C4-2B (cell line): ENCODE measurements at regions not wholly inside any gene's neighbourhood (a gene's known extent, or its start where the extent isn't known, plus 50 kb on each side); places are given as distances from the start of the nearest gene placed in this dataset.

ENCODE experiments used
- H3K27ac ChIP-seq: fragments of 450-650 bp; 2 replicates; pipeline ENCODE4 v1.5.1; 2017
- CTCF ChIP-seq: fragments of 450-650 bp; conservative IDR thresholded peaks from 2 replicates; pipeline ENCODE4 v1.5.1; 2017; ENCODE audit warnings: mild to moderate bottlenecking
- ZFX ChIP-seq: fragments of 450-650 bp; IDR thresholded peaks from 2 replicates; pipeline ENCODE4 v1.6.1; 2017

DNA sequence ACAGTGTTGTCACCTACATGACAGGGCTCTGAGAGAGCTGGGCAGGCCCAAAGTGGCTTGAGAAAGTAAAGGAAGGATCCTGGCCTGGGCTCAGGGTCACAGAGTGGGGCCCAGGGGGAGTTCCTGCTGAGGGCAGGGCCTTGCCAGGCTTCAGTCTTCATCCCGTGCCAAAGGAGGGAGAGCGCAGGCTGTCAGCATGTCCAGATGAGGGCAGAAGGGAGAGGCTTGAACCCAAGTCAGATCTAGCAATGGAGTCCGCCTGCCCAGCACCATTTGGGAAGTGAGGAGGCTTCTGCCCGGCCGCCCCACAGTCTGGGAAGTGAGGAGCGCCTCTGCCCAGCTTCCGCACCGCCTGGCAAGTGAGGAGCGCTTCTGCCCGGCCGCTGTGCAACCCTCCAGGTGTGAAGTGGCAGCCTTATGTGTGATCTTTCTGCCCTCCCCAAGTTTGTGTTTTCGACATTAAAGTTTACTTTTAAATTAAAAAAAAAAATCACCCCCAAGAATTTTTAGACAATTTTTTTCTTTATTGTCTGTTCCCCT, 303.6 kb upstream of the PROK2 start:
- H3K27ac ChIP-seq, result no peak overlapping the region
- TF ChIP-seq CTCF (no peak), ZFX (no peak)

DNA sequence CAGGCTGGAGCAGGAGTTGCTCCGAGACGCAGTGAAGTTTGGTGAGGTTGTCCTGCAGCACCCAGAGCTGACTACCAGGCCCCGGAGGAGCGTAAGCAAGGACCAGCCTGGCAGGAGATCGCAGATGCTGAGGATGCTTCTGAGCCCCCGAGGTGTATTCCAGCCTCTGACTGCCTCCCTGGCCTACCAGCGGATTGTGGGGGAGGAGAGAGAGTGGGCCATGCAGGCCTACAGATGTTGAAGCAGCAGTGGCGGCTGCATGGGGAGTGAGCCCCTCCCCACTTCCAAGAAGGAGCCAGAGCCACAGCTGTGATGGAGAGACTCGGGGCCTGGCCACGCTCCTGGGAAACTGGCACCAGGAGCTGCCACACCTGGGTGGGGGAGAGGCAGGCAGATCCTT, 302.5 kb upstream of the PROK2 start:
- H3K27ac ChIP-seq, result no peak overlapping the region
- TF ChIP-seq ZFX (no peak), CTCF (no peak)

- H3K27ac ChIP-seq, result no peak overlapping the region
- TF ChIP-seq CTCF (no peak), ZFX (no peak)
These were observed 301.8 kb upstream of the PROK2 start for GRCh38 chr3:72086743-72087087.

DNA sequence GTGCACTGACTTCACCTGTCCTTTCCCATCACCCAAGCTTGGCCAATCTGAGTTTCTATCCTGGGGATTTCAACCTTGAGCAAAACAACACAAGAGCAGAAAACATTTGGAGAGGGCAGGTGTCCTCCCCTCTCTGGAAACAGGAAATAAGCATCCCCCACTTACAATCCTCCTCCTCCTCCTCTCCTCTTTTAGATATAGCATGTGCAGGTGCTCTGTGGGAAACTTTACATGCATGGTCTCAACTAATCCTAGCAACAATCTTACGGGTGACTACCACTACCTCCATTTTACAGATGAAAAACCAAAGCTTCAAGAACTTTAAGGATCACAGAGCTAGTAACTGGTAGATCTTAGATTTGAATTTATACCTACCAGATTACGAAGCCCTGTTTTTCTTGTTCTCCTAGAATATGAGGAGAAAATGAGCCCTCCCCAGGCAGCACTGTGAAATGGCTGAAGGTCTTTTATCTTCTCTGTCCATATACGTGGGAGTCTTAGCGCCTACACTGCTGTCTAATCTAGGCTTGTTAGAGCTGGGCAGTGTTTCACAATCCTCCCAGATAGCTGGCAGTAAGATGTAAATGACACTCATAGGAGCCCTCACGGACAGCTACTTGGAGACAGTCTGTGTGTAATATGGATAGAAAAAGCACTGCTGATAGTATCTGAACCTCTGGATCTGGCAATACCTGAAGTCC, 301.2 kb upstream of the PROK2 start:
- H3K27ac ChIP-seq, result no peak overlapping the region
- TF ChIP-seq ZFX, result no peak
- no peak for TF ChIP-seq CTCF

DNA sequence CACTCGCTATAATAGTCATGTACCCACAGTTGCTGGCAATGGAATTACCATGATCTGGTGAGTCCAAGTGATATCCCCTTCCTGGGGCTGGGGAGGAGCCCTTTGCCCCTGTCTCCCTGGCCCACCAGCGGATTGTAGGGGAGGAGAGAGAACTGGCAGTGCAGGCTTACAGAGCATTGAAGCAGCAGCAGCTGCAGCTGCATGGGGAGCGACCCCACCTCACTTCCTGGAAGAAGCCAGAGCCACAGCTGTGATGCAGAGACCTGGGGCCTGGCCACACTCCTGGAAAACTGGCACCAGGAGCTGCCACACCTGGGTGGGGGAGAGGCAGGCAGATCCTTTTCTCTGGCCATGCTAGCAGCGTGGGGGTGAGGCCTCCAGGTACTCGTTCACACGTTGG, 300.1 kb upstream of the PROK2 start:
- TF ChIP-seq CTCF, result no peak
- TF ChIP-seq ZFX, result no peak
- H3K27ac ChIP-seq, result no peak overlapping the region

GRCh38 chr3:72082776-72083462, 298.0 kb upstream of the PROK2 start:
- H3K27ac ChIP-seq, result no peak overlapping the region
- no peak for TF ChIP-seq ZFX
- no peak for TF ChIP-seq CTCF

DNA sequence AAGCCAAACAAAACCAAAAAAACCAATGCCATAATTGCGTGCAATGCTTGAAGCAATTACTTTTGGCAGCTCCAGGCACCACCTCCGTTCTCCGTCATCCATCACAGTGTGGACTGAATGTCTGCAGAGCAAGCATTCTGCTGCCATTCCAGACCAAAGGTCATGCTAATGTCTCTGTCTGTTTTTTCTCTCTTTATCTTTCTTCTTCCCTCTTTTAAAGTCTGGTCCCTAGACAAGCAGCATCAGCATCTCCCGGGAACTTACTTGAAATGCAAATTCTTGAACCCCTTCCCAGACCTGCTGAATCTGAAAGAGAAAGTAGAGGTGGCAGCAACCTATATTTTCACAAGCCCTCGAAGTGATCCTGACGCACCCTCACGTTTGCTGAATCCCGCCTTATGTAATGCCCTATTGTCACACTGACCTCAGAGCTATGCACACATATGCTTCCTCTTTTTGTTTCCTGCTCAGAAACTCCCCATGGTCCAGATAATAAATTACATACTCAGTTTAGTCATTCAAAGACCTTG, 297.3 kb upstream of the PROK2 start:
- no peak for TF ChIP-seq ZFX
- no peak for TF ChIP-seq CTCF

More for the DNA sequence above, 297.3 kb upstream of the PROK2 start:
- no peak overlapping the region for H3K27ac ChIP-seq
